T-helper 17 cell (primary cell): ENCODE measurements at regions not wholly inside any gene's neighbourhood (a gene's known extent, or its start where the extent isn't known, plus 50 kb on each side); places are given as distances from the start of the nearest gene placed in this dataset.

Experiments used
- ATAC-seq: fragments of 150-1000 bp; cut with Tn5 transposase; 2 replicates; pipeline ENCODE4 v1.10.0; 2021; ENCODE audit warnings: mild to moderate bottlenecking, moderate library complexity
- DNase-seq, 3 donors: peaks; one replicate each; pipeline versions ENCODE4 v3.0.0 to v3.0.0-alpha.2; 2020 to 2021
- H3K9me3 ChIP-seq: one replicate; pipeline ENCODE4 v1.7.0; 2013; ENCODE audit warnings: low read length, mild to moderate bottlenecking; ENCODE audit not compliant: control insufficient read depth, poor library complexity, severe bottlenecking
- H3K27ac Mint-ChIP-seq: one replicate; pipeline ENCODE4 v1.8.0; 2022; ENCODE audit warnings: mild to moderate bottlenecking, moderate library complexity, mixed read lengths
- H3K27me3 Mint-ChIP-seq: one replicate; pipeline ENCODE4 v1.8.0; 2022; ENCODE audit warnings: mixed read lengths
- H3K36me3 Mint-ChIP-seq: one replicate; pipeline ENCODE4 v1.8.0; 2022; ENCODE audit warnings: low read depth, mixed read lengths
- H3K4me1 Mint-ChIP-seq: one replicate; pipeline ENCODE4 v1.8.0; 2022; ENCODE audit warnings: mild to moderate bottlenecking, mixed read lengths
- H3K4me3 Mint-ChIP-seq: one replicate; pipeline ENCODE4 v1.8.0; 2022; ENCODE audit warnings: mild to moderate bottlenecking, moderate library complexity, mixed read lengths

DNA sequence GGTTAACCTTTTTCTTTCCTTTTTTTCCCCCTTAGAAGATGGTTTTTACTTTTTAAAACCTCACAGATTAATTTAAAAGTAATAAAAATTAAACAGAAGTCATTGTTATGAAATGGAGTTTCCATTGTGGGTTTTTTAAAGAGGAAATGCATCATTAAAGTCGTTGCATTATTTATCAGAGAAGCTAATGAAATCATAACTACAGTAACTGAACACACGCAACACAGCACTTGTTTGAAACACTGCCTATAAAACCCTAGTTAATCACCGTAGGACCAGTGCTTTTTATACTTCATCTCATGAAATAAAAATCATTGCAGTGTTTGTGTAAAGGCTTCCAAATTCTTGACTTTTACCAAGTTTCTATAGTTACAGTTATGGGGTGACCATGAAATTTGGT, 82.4 kb upstream of the NTRK2 start:
- DNase-seq (no peak), ATAC-seq (no peak)
- Mint-ChIP-seq H3K27ac (no peak overlapping the region), H3K27me3 (peaks cover 31% of the 10 kb centered on the region), H3K4me1 (no peaks in the 10 kb centered on the region), H3K36me3 (no peaks in the 10 kb centered on the region), H3K4me3 (no peak overlapping the region)
- no peaks in the 10 kb centered on the region for H3K9me3 ChIP-seq

DNA sequence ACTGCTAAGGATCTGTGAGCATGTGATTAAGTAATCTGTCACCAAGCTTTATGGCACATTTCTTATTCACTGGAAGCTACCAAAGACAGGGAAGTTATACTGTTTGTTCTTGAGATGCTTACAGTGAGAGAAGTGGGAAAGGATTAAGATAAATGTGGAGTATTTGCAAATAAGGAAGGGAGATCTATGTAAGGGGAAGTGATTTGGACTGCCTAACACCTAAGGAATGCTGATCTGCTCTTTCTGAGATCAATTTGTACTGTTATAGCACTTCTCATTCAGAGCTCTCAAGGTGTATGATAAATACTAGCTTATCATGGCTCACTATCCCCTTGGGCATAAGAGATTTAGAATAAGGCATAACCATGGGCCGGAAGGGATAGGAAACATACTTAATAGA, 80.0 kb upstream of the NTRK2 start:
- no peaks in the 10 kb centered on the region for H3K4me1 Mint-ChIP-seq
- no peak for DNase-seq
- no peak overlapping the region for H3K4me3 Mint-ChIP-seq
- peaks cover 2% of the 10 kb centered on the region for H3K9me3 ChIP-seq
- no peaks in the 10 kb centered on the region for H3K36me3 Mint-ChIP-seq
- no peak for ATAC-seq
- H3K27me3 Mint-ChIP-seq: peaks cover 31% of the 10 kb centered on the region
- H3K27ac Mint-ChIP-seq: no peak overlapping the region

DNA sequence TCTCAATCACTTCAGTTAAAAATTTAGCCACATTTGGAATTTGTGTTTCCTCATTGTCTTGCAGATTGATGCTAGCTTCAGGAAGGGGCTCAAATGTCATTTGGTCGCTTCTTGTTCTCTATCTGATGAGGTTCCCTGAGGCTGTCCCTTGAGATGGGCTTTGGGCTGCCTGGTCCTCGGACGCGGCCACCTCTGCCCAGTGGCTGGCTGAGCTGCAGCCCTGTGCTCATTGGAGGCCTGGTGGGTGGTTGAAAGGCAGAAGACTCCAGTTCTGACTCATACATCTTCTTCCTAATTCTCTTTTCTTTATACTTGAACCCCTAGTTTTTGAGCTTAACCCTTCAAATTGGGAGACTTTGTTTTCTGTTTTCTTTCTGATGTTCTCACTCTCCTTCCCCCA, 78.8 kb upstream of the NTRK2 start:
- no peaks in the 10 kb centered on the region for H3K4me1 Mint-ChIP-seq
- no peak overlapping the region for H3K4me3 Mint-ChIP-seq
- no peak for ATAC-seq
- peaks cover 2% of the 10 kb centered on the region for H3K9me3 ChIP-seq
- H3K27me3 Mint-ChIP-seq: peaks cover 27% of the 10 kb centered on the region
- H3K36me3 Mint-ChIP-seq: peaks cover 2% of the 10 kb centered on the region
- no peak overlapping the region for H3K27ac Mint-ChIP-seq
- DNase-seq: no peak

DNA sequence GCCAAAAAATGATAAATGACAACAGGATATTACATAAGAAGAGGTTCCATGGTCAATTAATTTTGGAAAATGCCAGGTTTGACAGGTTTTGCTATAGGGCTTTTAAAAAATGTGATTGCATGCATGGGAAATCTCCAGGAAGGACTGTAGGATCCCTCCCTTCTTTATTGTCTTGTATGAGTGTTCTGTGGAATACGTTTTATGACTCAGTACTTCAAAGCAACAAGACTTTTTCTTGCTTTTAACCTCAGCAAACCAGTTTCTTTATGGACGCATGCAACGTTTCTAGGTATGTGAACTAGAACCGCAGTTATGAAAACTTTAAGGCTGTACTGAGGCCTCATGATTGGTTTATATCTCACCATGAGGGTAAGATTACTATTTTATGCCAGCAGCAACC, 76.6 kb upstream of the NTRK2 start:
- DNase-seq (no peak), ATAC-seq (no peak)
- peaks cover 5% of the 10 kb centered on the region for H3K4me1 Mint-ChIP-seq
- H3K27me3 Mint-ChIP-seq: peaks cover 16% of the 10 kb centered on the region
- H3K9me3 ChIP-seq: peaks cover 2% of the 10 kb centered on the region
- H3K4me3 Mint-ChIP-seq: no peak overlapping the region
- H3K36me3 Mint-ChIP-seq: peaks cover 2% of the 10 kb centered on the region
- no peak overlapping the region for H3K27ac Mint-ChIP-seq

DNA sequence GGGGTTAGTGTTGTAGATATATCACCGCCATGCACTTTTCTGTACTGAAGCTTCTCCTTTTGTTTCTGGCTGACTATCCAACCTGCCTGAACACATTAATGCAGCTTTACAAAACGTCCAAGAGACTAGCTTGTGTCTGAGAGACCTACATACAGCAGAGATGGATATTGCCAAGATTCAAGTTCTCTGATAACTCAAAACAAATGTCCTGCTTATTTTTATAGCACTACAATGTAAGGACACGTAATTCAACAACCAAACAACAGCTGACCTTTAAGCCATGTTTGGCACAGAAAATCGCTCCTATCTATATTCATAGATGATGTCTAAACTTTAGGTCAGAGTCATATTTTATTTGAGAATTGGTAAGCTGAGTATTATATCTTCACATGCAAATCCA, 76.2 kb upstream of the NTRK2 start:
- peaks cover 5% of the 10 kb centered on the region for H3K4me1 Mint-ChIP-seq
- DNase-seq (no peak), ATAC-seq (no peak)
- no peak overlapping the region for H3K27ac Mint-ChIP-seq
- H3K4me3 Mint-ChIP-seq: no peak overlapping the region
- H3K36me3 Mint-ChIP-seq: peaks cover 2% of the 10 kb centered on the region
- H3K27me3 Mint-ChIP-seq: peaks cover 16% of the 10 kb centered on the region
- peaks cover 2% of the 10 kb centered on the region for H3K9me3 ChIP-seq

DNA sequence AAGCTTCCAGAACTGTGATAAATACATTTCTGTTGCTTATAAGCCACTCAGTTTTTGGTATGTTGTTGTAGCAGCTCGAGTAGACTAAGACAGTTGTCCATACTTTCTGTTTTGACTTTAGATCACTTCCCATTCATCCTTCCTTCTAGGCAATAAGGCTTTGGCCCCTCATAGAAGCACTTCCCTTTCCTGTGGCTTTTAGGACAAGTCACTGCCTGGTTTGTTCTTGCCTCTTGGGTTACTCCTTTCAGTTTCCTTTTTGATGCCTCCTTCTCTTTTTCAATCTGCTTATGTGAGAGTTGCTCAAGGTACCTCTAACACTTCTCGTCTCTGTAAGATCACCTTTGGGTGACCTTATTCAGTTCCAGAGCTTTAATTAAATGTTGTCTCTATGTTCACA, 72.4 kb upstream of the NTRK2 start:
- Mint-ChIP-seq H3K27ac (no peak overlapping the region), H3K27me3 (peaks cover 10% of the 10 kb centered on the region), H3K4me3 (peak overlapping the region; percentile 13), H3K4me1 (peaks cover 5% of the 10 kb centered on the region), H3K36me3 (peaks cover 2% of the 10 kb centered on the region)
- ATAC-seq: no peak
- peaks cover 2% of the 10 kb centered on the region for H3K9me3 ChIP-seq
- DNase-seq: no peak

DNA sequence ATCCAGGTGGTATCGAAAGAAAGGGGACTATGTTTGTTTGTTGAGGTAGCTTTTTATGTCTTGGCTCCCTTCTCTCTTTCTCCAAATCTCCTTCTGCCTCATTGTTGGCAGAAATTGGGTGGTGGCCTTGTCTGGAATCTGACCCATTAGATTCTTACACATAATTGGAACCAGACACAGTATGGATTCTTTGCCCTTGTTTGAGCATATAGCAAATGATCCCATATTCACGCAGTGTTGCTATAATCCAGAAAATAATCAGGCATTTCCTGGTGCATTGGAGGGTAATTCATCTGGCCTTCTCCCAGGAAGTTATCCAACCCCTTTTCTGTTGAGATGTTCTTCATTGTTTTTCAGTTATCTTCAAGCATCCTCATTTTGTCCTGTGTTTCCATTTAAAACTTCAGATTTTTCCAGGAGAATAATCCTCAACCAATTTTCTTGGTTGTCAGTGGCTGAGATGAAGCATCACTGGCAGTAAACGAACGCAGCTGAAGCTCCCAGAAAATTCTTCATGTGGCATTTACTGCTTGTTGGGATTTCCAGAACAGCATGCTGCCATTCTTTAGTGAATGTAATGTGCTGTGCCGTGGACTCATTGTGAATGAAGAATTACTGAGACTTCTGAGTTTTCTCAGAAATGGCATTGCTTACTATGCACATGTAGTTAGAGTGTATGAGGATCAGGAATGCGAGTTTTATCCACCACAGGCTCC, 70.5 kb upstream of the NTRK2 start:
- no peaks in the 10 kb centered on the region for H3K9me3 ChIP-seq
- no peak overlapping the region for H3K27ac Mint-ChIP-seq
- peaks cover 5% of the 10 kb centered on the region for H3K4me1 Mint-ChIP-seq
- ATAC-seq: no peak
- peaks cover 2% of the 10 kb centered on the region for H3K36me3 Mint-ChIP-seq
- DNase-seq: no peak
- H3K4me3 Mint-ChIP-seq: no peak overlapping the region
- peaks cover 11% of the 10 kb centered on the region for H3K27me3 Mint-ChIP-seq

DNA sequence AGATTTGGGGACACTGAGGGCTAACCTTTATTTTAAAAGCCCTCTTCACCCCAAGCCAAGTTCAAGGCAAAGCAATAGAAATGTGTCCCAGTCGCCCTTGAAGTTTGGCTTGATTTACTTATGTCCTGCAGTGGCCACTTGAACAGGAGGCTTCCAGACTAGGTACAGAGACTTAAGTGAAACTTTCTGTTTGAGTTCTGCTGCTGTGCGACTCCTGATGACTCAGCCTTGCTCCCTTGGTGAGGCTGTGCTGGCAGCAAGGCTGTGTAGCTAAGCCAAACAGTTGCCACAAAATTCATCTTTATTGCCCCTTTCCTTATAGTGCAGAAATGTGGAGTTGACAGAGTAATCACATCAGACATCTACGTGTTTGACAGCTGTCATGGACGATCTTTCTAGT, 68.8 kb upstream of the NTRK2 start:
- H3K4me1 Mint-ChIP-seq: peaks cover 5% of the 10 kb centered on the region
- H3K27me3 Mint-ChIP-seq: peaks cover 12% of the 10 kb centered on the region
- H3K36me3 Mint-ChIP-seq: no peaks in the 10 kb centered on the region
- H3K27ac Mint-ChIP-seq: no peak overlapping the region
- no peak for DNase-seq
- no peak for ATAC-seq
- no peaks in the 10 kb centered on the region for H3K9me3 ChIP-seq
- no peak overlapping the region for H3K4me3 Mint-ChIP-seq

DNA sequence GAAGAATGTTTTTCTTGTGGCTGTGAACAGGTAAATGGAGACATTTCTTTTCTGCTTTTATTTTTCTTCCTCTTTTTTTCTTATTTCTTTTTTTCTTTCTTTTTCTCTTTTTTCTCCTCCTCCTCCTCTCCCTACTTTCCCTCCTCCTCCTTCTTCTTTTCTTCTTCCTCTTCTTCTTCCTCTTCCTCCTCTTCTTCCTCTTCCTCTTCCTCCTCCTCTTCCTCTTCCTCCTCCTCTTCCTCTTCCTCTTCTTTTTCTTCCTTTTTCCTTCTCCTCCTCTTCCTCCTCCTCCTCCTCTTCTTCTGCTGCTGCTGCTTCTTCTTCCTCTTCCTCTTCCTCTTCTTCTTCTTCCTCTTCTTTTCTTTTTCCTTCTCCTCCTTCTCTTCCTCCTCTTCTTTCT, 65.3 kb upstream of the NTRK2 start:
- DNase-seq (no peak), ATAC-seq (no peak)
- Mint-ChIP-seq H3K36me3 (no peaks in the 10 kb centered on the region), H3K27ac (no peak overlapping the region), H3K4me1 (no peaks in the 10 kb centered on the region), H3K4me3 (no peak overlapping the region), H3K27me3 (peaks cover 24% of the 10 kb centered on the region)
- no peaks in the 10 kb centered on the region for H3K9me3 ChIP-seq

DNA sequence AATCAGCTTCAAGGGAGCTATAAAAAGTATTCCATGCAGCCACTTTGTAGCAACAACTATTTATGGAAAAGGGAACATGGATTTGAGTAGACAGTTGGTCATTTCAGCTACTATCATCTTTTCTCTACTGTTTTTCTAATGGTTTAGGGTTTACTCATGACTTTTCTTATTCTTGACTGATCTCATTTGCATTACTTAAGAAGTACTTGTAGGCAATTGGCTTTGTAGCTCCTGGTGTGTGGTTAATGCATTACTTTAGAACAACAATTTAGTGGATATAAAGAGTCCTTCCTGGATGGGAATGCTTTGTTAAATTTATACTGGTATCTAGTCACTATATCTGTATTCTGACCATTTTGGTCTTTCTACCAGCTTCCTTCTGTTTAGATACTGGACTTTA, 59.8 kb upstream of the NTRK2 start:
- DNase-seq: no peak
- Mint-ChIP-seq H3K4me1 (no peaks in the 10 kb centered on the region), H3K27me3 (peaks cover 13% of the 10 kb centered on the region), H3K4me3 (no peak overlapping the region), H3K27ac (no peak overlapping the region), H3K36me3 (no peaks in the 10 kb centered on the region)
- ATAC-seq: no peak
- no peaks in the 10 kb centered on the region for H3K9me3 ChIP-seq

DNA sequence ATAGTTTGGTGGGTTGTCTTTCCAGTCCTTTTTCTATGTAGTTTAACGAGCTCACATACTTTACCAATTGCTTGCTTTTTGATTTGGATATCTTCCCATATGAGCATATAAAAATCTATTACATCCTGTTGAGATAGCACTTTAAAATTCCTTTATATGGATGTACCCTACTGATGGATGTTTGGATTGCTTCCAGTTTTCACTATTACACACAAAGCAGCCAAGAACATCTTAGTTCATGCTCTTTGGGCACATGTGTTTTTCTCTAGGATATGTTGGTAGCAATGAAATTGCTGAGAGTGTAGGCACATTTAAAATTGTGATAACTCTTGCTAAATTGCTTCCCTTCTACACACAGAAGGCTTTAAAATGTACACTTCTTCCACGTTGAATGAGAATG, 56.1 kb upstream of the NTRK2 start:
- Mint-ChIP-seq H3K27me3 (peaks cover 15% of the 10 kb centered on the region), H3K4me1 (no peaks in the 10 kb centered on the region), H3K4me3 (no peak overlapping the region), H3K36me3 (no peaks in the 10 kb centered on the region), H3K27ac (no peak overlapping the region)
- no peak for DNase-seq
- no peak for ATAC-seq
- no peaks in the 10 kb centered on the region for H3K9me3 ChIP-seq

DNA sequence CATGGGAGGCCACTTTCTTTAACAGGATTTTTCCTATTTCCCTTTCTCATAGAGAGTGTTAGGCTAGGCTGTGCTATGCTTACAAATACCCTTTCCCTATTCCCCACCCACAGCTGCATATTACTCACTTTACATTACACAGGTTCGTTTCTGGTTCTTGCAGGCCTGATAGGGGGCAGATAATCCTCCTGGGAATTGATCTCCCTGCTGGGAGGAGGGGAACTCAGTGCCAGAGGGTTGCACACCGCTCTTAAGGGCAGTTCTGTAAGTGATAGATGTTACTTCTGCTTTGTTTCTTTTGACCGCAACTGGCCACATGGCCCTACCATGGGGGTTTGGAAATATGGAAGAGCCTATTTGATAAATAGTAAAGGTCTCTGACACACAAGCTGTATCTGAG, 54.0 kb upstream of the NTRK2 start:
- no peaks in the 10 kb centered on the region for H3K36me3 Mint-ChIP-seq
- DNase-seq: no peak
- H3K4me3 Mint-ChIP-seq: peak overlapping the region; percentile 7
- no peaks in the 10 kb centered on the region for H3K4me1 Mint-ChIP-seq
- H3K27me3 Mint-ChIP-seq: peaks cover 15% of the 10 kb centered on the region
- H3K27ac Mint-ChIP-seq: no peak overlapping the region
- no peaks in the 10 kb centered on the region for H3K9me3 ChIP-seq
- ATAC-seq: no peak

DNA sequence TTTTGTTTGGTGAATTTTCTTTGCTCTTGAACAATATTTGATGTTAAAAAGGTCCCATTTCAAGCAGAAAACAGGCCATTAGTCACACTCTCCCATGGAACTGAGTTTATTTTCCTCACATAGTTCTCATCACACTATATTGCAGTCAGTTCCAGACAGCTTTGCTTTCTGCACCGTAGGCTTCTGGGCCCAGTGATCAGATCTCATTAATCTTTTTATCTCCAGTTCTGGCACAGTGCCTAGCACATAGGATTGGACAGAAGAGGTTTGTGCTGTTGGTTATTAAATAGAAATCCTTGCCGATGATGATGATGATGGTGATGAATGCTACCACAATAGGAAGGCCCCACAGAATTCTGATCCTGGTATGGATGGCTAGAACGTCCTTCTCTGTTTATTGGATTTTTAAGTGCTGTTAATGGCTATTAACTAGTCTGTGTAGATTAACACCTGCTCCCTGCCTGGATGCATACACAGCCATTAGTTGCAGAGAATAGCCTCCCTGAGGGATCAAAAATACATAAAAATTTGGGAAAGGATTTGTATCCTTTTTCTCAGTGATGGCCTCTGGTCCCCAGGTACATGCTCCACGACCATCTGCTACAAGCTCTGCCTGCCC, 52.0 kb upstream of the NTRK2 start:
- ATAC-seq: no peak
- Mint-ChIP-seq H3K4me1 (no peaks in the 10 kb centered on the region), H3K27ac (no peak overlapping the region), H3K4me3 (no peak overlapping the region), H3K27me3 (peaks cover 27% of the 10 kb centered on the region), H3K36me3 (no peaks in the 10 kb centered on the region)
- no peaks in the 10 kb centered on the region for H3K9me3 ChIP-seq
- DNase-seq: no peak
